HG03558 (cell line): ENCODE measurements at regions not wholly inside any gene's neighbourhood (a gene's known extent, or its start where the extent isn't known, plus 50 kb on each side); places are given as distances from the start of the nearest gene placed in this dataset.

Experiments
- ATAC-seq: cut with Tn5 transposase; IDR thresholded peaks from one replicate; pipeline ENCODE4 v1.9.1; 2021; ENCODE audit warnings: moderate number of reproducible peaks; ENCODE audit not compliant: unreplicated experiment; ENCODE audit errors: extremely low read depth

DNA sequence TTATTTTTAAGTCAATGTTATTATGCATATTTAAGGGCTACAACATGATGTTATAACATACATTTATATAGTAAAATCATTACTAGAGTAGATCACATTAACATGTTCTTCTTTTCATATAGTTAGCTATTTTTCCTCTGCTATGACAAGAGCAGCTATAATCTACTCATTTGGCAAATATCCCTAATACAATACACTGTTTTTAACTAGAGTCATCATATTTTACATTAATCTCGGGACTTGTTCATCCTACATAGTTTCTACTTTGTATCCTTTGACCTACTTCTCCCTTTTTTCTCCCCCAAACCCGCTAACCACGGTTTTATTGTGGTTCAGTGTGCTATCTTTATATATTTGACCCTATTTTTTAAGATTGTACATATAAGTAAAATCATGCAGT, 249.0 kb downstream of the EPM2A start:
- ATAC-seq: no peak

DNA sequence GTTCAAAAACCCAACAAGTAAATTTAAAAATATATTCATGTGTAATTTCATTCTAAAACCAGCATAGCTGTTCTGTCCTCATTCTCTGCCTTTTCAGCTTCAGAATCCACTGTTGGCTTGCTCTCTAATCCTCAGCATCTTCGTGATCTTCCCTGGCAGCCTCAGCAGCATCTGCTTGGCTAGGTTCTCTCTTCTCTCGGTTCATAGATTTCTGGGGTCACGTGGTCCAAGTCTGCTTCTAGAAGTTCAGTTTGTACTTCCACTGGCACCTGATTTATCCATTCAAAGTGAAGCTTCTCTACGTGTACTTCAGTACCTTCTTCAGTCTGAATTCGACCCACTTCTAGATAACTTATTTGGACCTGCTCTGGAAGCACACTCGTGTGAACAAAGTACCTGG, 245.7 kb downstream of the EPM2A start:
- no peak for ATAC-seq

DNA sequence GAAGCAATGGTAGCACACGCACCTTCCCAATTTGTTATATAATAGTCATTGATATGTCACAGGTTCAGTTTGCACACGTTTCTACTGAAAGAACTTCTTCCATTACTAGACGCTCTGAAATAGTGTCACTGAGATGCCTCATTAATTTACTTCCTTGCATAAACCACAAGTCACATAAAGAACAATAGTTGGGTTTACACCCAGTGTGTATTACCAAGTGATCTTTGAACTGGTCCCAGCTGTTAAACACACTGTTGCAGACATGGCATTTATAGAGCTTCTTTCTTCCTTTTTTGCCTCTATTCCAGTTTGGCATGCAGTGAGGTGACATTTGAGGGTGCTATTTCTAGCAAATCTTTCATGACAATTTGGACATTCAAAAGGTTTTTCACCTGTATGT, 245.3 kb downstream of the EPM2A start:
- no peak for ATAC-seq

DNA sequence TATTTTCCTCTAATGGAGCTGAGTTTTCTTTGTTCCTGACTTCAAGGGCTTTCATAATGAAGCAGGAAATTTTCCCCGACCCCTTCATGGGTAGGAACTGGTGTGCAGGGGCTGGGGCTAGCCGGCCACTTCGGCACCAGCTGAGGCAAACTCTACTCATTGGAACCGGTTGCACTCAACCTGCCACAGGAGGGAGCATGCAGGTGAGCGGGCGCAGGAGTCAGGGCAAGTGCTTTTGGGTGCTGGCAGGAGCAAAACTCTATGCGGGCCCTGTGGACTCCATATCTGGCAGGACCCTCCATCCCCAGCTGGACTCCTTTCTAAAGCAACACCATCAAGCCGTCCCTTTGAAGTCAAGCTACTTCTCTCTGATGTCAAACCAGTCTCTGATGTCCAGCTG, 244.2 kb downstream of the EPM2A start:
- no peak for ATAC-seq

DNA sequence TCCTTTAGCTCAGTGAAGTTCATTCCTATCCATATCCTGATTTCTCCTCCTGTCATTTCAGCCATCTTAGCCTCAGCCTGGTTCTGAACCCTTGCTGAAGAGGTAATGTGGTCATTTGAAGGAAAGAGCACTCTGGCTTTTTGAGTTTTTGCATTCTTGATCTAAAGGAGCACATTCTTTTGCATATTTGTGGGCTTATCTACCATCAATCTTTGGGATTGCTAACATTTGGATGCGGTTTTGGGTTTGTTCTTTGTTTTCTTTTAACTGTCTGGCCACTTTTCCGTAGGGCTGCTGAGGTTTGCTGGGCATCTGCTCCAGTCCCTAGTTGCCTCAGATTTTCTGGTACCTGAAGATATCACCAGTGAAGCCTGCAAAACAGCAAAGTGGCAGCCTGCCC, 238.3 kb downstream of the EPM2A start:
- ATAC-seq: no peak

DNA sequence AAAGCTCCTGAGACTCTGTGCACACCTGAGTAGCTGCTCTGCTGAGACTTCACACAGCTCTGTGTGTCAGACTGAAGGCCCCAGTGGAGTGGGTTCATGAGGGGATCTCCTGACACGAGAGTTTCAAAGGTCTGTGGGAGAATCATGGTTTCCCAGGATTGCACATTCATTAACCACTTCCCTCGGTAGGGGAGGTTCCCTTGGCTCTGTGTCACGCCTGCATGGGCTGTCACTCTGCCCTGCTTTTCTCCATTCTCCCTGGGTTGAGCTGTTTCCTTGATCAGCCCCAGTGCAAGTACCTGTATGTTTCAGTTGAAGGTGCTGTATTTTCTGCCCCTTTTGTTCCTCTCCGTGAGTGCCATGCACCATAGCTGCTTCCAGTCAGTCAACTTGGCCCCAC, 236.9 kb downstream of the EPM2A start:
- no peak for ATAC-seq

DNA sequence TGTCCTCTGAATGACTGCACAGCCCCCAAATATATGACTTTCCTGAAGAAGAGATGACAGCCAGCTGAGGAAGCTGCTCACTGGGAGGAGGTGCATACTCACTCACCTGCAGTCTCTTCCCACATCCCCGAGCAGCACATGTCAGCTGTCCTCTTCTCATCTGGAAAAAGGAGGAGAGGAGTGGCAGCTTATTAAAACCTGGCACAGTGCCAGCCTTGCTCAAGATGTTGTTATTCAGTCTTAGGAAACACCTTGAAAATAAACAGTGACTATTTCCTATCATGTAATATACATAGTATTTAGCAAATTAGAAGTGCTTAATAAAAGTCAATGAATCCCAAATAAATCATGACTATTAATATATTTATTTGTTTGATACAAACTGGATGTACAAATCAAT, 232.9 kb downstream of the EPM2A start:
- ATAC-seq: no peak

DNA sequence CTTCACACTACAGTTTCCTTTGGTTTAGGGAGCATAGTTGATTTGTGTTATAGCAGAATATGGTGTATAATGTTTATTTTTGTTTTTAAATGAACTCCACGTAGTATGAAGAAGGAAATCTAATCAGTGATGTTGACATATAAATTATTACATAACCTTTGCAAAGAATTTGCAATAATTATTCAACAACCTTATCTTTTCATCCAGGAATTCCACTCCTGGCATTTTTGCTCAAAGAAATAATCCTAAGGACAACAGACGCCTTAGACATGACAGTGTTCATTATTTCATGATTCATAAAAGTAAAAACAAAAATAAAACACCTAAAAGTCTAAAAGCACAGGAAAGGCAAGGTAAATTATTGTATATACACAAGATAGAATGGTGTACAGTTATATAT, 229.2 kb downstream of the EPM2A start:
- ATAC-seq: no peak

DNA sequence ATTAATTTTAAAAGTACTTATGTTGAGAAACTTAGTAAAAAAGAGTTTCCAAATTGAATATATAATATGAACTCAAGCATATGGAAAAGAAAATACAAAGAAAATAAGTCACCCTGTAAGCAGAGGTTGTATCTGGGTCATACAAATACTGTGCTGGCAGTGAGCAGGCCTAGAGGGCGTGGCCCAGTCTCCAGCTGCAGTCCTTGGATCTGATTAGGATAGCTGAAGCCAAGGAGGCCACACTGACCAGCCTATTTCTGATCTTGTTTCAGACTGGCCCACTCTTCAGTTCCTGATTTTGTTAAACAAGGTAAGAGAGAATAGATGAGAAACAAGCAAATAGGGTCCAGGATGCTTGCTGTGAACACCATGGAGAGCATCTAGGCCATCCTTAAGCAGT, 228.8 kb downstream of the EPM2A start:
- ATAC-seq: no peak

DNA sequence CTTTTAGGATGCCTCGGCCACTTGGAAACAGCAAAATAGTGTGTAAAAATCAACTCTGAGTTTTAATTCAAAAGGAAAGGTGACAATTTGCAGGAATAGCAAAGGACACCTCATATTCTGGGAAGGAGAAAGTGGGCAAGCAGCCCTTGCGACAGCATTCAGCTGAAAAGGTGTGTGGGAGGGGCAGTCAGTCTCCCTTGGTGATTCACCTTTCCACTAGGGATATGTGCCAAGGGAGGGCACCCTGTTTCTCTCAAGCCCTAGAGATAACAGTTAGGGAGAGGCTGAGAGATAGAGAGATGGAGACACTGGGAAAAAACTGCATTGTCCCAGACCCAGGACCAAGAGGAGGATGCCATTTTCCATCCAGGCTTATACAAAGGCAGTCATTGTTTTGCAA, 228.1 kb downstream of the EPM2A start:
- ATAC-seq: no peak

DNA sequence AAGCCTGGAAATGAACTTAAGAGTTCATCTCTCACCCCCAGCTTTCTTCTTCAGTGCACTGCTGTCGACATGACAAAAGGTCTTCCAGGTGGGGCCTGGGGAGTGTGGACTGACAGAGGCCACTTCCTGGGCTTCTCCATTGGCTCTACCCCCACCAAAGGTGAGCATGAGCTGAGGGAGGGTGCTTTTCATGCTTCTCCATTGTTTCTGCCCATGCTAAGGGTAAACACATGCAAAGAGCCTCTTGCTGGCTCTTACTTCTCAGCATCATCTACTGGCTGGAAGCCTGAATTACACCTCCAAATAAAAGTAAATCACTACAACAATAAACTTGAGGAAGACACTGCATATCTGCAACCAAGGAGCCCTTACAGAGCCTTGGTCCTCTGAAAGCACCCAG, 227.2 kb downstream of the EPM2A start:
- ATAC-seq: no peak

DNA sequence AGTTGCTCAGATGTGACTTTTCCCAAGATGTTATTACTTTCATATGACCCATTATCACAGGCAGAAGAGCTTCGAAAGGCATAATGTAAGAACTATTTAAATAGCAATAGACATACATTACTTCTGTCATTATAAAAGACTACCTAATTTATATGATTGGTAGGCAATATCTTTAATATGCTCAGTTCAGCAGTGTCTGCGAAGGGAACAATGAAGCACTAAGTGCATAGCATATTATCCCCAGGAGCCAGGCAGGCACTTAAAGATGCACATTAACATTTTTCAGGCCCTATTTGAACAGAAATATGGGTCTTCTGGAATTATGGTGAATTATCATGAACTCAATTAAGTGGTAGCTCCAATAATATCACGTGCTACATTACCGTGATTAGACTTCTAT, 217.8 kb downstream of the EPM2A start:
- ATAC-seq: no peak

DNA sequence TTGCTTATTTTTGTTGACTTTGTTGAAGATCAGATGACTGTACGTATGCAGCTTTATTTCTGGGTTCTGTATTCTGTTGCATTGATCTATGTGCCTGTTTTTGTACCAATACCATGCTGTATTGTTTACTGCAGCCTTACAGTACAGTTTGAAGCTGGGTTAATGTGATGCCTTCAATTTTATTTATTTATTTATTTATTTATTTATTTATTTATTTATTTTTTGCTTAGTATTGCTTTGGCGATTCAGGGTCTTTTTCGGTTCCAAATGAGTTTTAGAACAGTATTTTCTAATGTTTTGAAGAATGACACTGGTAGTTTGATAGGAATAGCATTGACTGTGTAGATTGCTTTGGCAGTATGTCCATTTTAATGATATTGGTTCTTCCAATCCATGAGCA, 210.3 kb downstream of the EPM2A start:
- no peak for ATAC-seq

DNA sequence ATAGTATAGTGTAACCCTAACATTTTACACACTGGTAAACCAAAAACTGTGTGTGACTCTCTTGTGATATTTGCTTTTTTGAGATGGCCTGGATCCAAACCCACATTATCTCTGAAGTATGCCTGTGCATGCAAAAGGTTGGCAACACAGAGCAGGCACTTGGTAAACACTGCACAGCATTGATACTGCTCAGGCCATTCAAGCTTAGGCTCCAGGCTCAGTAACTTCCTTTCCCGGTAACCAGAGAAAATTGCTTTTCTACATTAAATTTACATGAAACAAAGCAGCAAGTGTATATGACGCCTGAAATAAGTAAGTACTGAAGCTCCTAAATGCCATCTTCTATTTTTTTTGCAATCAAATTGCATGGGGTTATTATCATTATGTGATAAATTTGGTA, 205.7 kb downstream of the EPM2A start:
- ATAC-seq: no peak

DNA sequence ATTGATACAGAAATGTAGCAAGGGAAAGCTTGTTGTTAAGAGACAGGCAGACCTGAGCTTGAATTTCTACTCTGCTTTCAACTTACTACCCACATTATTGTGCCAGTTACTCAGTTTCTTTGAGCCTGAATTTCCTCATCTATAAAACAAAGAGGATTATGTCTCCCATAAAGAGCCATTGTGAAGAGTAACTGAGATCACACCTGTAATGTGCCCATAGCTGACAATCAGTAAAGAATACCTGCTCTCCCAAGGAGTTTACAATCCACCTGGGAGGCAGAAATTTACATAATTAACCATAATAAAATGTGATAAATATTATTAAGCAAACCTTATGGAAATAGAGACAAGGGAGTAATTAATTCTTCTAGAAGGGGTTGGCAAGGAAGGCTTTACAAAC, 204.9 kb downstream of the EPM2A start:
- no peak for ATAC-seq

DNA sequence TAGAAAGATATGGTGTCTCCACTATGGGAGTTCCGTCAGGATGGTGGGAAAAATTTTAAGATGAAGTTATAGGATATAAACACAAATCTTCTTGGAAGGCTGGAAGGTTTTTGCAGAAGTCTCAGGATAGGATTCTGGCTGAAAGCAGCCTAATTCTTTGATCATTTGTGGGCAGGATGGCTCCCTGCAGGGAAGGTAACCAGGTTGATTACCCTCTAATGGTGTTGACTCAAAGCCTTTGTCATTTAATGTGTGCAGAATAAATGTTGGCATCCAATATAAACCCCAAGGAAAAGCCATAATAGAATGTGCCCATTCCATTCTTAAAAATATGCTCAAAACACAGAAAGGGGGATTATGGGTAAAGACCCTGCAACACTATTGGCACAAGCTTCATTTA, 204.3 kb downstream of the EPM2A start:
- no peak for ATAC-seq

DNA sequence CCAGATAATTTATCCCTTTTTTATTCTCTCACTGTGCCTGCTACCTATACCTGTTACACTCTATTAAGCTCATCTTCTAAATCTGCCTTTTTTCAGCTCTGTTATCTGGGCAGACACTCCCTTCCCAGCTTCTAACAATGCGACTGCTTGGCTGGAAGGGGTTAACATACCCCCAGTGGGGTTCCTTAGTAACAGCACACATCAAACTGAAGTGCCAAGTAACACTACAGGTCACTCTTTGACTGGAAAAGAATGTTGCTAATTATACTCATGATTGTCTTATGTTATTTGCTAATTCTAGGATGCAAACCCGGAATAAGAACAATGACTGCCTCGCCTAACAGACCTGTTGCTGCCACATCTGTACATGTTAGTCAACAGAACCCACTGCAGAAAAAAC, 203.5 kb downstream of the EPM2A start:
- no peak for ATAC-seq

DNA sequence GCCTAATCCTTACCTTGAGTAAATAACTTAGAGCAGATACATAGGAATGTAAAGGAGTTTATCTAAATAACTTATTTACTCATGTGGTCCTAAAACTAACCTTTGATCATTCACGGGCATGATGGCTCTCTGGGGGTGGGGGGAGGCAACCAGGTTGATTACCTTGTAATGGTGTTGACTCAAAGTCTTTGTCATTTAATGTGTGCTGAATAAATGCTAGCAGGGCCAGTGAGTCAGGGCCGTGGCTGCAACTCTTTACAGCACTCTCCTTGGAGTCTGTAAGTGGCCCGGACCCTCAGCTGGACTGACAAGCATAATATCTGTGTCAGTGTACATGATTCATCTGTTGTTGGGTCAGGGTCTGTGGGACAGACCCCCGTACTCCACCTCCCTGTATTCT, 203.0 kb downstream of the EPM2A start:
- no peak for ATAC-seq

DNA sequence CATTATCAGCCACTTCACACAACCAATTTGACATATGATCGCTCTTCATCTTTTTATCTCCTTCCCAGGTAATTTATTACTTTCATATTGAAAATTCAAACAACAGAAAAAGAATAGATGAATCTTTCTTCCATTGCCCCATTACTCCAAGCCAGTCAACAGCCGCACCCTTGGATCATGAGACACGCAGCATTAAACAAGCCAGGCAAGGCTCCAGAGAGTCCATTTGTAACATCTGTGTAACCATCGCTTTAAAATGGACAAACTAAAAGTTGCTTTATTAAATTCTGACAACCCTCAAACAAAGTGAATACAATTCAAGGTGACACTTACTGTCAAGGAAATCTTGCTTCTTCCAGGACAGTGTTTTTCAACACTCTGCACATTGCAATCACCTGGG, 200.3 kb downstream of the EPM2A start:
- no peak for ATAC-seq

DNA sequence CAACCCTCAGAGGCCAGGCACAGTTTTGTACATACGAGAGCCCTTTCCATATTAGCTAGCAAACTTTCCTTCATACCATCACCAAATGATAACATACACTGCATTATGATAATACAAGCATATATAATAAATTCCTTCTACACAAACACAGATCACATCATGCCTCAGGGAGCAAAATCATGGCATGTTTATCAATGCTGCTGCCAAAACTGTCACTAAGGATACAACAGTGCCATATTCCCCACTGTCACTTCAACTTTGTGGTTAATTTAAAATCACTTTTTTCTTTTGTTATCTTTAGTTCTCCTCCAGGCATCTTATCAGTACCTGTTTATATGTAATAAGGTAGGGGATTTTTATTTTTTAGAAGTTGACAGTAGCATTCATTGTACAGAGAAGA, 196.3 kb downstream of the EPM2A start:
- no peak for ATAC-seq

DNA sequence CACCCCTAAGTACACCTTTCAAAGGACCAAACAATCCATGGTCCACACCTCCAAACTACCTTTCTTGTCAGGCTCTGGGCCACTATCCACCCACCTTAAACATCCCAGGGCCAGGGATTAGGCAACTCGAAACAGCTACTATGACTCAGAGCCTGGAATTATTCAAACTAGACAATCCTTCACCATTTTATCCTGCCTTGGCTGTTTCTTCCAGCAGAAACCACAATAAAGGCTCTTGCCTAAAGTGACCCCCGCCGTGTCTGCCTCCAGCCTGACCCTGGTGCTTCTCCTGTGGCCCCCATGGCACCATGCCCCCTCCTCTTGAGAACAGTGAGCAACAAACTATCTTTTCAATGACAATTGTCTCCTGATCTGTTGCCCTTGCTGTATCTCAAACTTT, 195.5 kb downstream of the EPM2A start:
- ATAC-seq: no peak

DNA sequence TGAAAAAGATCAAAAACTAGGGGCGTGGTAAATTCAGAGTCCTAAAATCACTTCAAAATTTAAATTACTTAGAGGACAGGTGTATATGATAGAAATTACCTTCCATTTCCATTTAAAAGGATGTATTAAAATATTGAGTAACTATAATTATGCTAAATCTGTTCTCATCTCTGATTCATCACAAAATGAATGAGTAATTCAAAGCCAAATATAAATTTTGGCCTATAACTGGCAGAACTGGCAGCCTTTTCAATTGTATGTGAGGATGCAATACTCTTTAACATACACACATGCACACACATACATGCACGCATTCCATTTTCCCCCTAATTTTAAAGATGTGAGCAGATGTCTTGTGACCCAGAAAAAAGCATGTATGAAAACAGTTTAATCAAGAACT, 194.6 kb downstream of the EPM2A start:
- ATAC-seq: no peak

DNA sequence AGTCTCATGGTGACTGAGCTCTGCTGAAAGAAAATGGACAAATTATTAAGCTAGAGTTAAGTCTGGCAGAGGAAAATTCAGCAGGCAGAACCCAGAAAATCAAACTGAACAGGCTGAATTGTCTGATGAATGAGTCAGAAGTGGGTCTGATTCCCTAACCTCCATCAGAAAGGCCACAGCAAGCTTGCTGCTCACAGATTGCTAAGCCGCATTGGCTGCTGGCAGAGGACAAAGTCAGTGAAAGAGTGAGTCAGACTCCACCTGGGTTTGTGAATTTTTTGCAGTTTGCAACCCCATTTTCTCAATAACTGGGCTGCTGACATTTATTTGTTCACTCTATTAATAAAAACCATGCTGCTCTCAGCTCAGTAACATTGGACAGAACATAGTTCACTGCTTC, 191.3 kb downstream of the EPM2A start:
- ATAC-seq: no peak

DNA sequence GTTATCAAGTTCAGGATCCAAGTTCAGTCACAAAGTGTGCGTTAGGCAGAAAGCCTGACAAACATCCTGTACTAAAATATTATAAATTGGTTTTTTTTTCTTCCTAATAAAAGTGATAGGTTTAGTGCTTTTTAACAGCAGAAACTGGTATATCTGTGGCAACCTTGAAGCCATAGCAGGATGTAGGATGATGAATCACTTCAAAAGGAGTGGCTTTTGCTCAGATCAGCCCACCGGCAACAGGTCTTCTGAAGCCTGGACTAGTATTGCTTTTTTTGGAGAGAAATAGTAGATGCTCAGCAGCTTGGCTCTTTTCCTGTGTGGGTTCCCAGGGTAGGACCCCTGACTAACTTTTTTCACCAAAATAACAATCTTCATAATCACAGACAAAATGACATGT, 190.8 kb downstream of the EPM2A start:
- ATAC-seq: no peak
